Neural progenitor cell (in vitro differentiated cells): ENCODE measurements at regions not wholly inside any gene's neighbourhood (a gene's known extent, or its start where the extent isn't known, plus 50 kb on each side); places are given as distances from the start of the nearest gene placed in this dataset.

Experiments
- DNase-seq: peaks from one replicate; pipeline ENCODE4 v3.0.0-alpha.2; 2016; ENCODE audit warnings: low spot score
- H2AFZ ChIP-seq: fragments of 200-600 bp; sonication (generic); replicated peaks from 2 replicates; pipeline ENCODE4 v1.6.1; 2016; ENCODE audit warnings: antibody characterized with exemption
- H3F3A ChIP-seq: fragments of 200-600 bp; sonication (generic); 2 replicates; pipeline ENCODE4 v1.6.1; 2016; ENCODE audit warnings: antibody characterized with exemption, low read depth
- H3K27ac ChIP-seq: fragments of 200-600 bp; sonication (generic); 2 replicates; pipeline ENCODE4 v1.5.1; 2016; ENCODE audit warnings: mild to moderate bottlenecking
- H3K27me3 ChIP-seq: fragments of 200-600 bp; sonication (generic); 2 replicates; pipeline ENCODE4 v1.6.1; 2016; ENCODE audit warnings: mild to moderate bottlenecking, moderate library complexity
- H3K36me3 ChIP-seq: fragments of 200-600 bp; sonication (generic); 2 replicates; pipeline ENCODE4 v1.5.1; 2016
- H3K4me1 ChIP-seq: fragments of 200-600 bp; sonication (generic); 2 replicates; pipeline ENCODE4 v1.6.1; 2016; ENCODE audit warnings: mixed run types
- H3K4me2 ChIP-seq: fragments of 200-600 bp; sonication (generic); 2 replicates; pipeline ENCODE4 v1.6.1; 2016
- H3K4me3 ChIP-seq: fragments of 200-600 bp; sonication (generic); 2 replicates; pipeline ENCODE4 v1.5.1; 2016
- H3K79me2 ChIP-seq: fragments of 200-600 bp; sonication (generic); 2 replicates; pipeline ENCODE4 v1.6.1; 2016; ENCODE audit warnings: low read depth
- H3K9ac ChIP-seq: fragments of 200-600 bp; sonication (generic); 2 replicates; pipeline ENCODE4 v1.6.1; 2016
- H3K9me3 ChIP-seq: fragments of 200-600 bp; sonication (generic); 2 replicates; pipeline ENCODE4 v1.5.1; 2016; ENCODE audit warnings: low read depth
- H4K20me1 ChIP-seq: fragments of 200-600 bp; sonication (generic); 2 replicates; pipeline ENCODE4 v1.6.1; 2016; ENCODE audit warnings: low read depth
- H3K27ac Mint-ChIP-seq: 3 replicates; pipeline ENCODE4 v1.8.0; 2021; ENCODE audit warnings: mixed read lengths
- H3K27me3 Mint-ChIP-seq: 2 replicates; pipeline ENCODE4 v1.8.0; 2022; ENCODE audit warnings: low read depth, mild to moderate bottlenecking, inconsistent platforms, moderate library complexity, mixed read lengths; ENCODE audit not compliant: insufficient read depth
- H3K36me3 Mint-ChIP-seq: 3 replicates; pipeline ENCODE4 v1.8.0; 2021; ENCODE audit warnings: mixed read lengths
- H3K4me1 Mint-ChIP-seq: 3 replicates; pipeline ENCODE4 v1.8.0; 2021; ENCODE audit warnings: mixed read lengths
- H3K4me3 Mint-ChIP-seq: 3 replicates; pipeline ENCODE4 v1.8.0; 2021; ENCODE audit warnings: mild to moderate bottlenecking, moderate library complexity, mixed read lengths
- H3K9me3 Mint-ChIP-seq: 3 replicates; pipeline ENCODE4 v1.8.0; 2020; ENCODE audit warnings: mixed read lengths
- EZH2 ChIP-seq: fragments of 200-600 bp; sonication (generic); IDR thresholded peaks from 2 replicates; pipeline ENCODE4 v1.6.1; 2017; ENCODE audit warnings: antibody characterized with exemption, mild to moderate bottlenecking, moderate library complexity
- EZH2phosphoT487 ChIP-seq: fragments of 200-600 bp; sonication (generic); IDR thresholded peaks from 2 replicates; pipeline ENCODE4 v1.6.1; 2017; ENCODE audit warnings: antibody characterized with exemption
- TF ChIP-seq, protein P1 (sequence below): fragments of 200-600 bp; sonication (generic); IDR thresholded peaks from 2 replicates; pipeline ENCODE4 v1.5.1; 2017; ENCODE audit warnings: antibody characterized with exemption, mild to moderate bottlenecking

DNA sequence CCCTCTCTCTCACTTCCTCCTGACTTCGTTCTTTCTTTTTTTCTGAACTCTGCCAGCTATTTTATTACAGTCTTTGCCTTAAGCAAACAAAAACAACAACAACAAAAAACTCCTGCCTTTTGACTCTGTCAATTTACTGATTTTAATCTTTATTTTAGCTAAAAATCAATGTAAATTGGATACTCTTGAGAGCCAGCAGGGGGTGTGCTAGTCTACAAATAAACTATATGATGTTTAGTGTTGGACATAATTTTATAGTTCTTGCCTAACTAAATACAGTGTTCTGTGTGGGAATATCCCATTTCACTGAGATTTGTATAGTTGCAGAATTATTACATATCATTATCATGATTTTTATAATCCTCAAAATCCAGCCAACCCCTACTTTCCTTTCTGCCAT is 1199.9 kb upstream of the SPRY2 start:
- Histone ChIP-seq H2AFZ (no peak overlapping the region), H3K4me3 (no peak overlapping the region), H3K27me3 (no peaks in the 10 kb centered on the region), H3K27ac (no peak overlapping the region), H3K9ac (no peak overlapping the region), H3K9me3 (no peaks in the 10 kb centered on the region), H3K79me2 (no peaks in the 10 kb centered on the region), H3K4me1 (no peaks in the 10 kb centered on the region), H3K4me2 (no peak overlapping the region), H4K20me1 (no peaks in the 10 kb centered on the region), H3F3A (no peaks in the 10 kb centered on the region), H3K36me3 (no peaks in the 10 kb centered on the region)
- H3K4me1 Mint-ChIP-seq: no peaks in the 10 kb centered on the region
- H3K4me3 Mint-ChIP-seq: no peak overlapping the region
- H3K27ac Mint-ChIP-seq: no peak overlapping the region
- peaks cover 9% of the 10 kb centered on the region for H3K9me3 Mint-ChIP-seq
- no peaks in the 10 kb centered on the region for H3K27me3 Mint-ChIP-seq
- TF ChIP-seq EZH2 (no peak), EZH2phosphoT487 (no peak)
- TF ChIP-seq, protein P1, sequence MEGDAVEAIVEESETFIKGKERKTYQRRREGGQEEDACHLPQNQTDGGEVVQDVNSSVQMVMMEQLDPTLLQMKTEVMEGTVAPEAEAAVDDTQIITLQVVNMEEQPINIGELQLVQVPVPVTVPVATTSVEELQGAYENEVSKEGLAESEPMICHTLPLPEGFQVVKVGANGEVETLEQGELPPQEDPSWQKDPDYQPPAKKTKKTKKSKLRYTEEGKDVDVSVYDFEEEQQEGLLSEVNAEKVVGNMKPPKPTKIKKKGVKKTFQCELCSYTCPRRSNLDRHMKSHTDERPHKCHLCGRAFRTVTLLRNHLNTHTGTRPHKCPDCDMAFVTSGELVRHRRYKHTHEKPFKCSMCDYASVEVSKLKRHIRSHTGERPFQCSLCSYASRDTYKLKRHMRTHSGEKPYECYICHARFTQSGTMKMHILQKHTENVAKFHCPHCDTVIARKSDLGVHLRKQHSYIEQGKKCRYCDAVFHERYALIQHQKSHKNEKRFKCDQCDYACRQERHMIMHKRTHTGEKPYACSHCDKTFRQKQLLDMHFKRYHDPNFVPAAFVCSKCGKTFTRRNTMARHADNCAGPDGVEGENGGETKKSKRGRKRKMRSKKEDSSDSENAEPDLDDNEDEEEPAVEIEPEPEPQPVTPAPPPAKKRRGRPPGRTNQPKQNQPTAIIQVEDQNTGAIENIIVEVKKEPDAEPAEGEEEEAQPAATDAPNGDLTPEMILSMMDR: peak; percentile 54
- no peaks in the 10 kb centered on the region for H3K36me3 Mint-ChIP-seq
- DNase-seq: peak; percentile 13

DNA sequence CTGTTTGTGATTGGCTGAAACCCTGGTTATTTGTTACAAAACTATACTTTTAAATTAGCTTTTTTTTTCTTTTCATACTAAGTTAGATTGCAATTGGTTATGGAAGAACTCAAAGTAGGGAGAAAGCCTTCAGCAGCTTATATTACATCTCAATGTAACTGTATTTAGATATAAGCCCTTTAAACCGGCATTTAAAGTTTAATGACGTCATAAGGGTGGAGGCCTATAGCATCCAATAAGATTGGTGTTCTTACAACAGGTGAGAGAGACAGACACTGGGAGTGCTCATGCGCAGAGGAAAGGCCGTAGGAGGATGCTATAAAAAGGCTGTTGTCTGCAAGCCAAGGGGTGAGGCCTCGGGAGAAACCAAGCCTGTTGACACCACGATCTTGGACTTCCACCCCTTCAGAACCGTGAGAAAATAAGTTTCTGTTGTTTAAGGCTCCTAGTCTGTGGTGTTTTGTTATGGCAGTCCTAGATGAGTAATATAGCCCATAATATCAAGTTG is 1198.8 kb upstream of the SPRY2 start:
- Histone ChIP-seq H3K27me3 (no peaks in the 10 kb centered on the region), H3K9me3 (no peaks in the 10 kb centered on the region), H3K9ac (no peak overlapping the region), H3K36me3 (no peaks in the 10 kb centered on the region), H2AFZ (peak overlapping the region; percentile 5), H3K4me2 (no peak overlapping the region), H3K79me2 (no peaks in the 10 kb centered on the region), H4K20me1 (no peaks in the 10 kb centered on the region), H3K27ac (no peak overlapping the region), H3K4me3 (no peak overlapping the region), H3K4me1 (no peaks in the 10 kb centered on the region), H3F3A (no peaks in the 10 kb centered on the region)
- no peak for DNase-seq
- TF ChIP-seq EZH2phosphoT487 (no peak), EZH2 (no peak)
- TF ChIP-seq, protein P1: no peak
- Mint-ChIP-seq H3K4me3 (no peak overlapping the region), H3K4me1 (no peaks in the 10 kb centered on the region), H3K36me3 (no peaks in the 10 kb centered on the region), H3K27me3 (no peaks in the 10 kb centered on the region), H3K27ac (no peak overlapping the region), H3K9me3 (no peaks in the 10 kb centered on the region)

DNA sequence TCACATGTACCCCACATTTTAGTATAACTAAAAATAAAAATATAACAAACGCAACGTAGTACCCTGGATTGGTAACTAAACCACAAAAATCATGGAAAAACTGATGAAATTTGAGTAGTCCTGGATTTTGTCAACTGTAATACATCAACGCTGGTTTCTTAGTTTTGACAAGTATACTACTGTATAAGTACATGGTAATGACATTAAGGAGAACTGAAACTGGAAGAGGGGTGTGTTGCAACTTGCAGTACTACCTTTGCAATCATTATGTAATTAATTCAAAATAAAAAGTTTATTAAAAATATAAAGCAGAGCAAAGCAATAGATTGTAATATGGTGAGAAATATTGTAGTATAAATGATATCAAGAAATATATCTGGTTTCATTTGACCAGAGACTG is 1158.0 kb upstream of the SPRY2 start:
- Mint-ChIP-seq H3K4me1 (no peaks in the 10 kb centered on the region), H3K27me3 (no peaks in the 10 kb centered on the region), H3K27ac (no peak overlapping the region), H3K9me3 (no peaks in the 10 kb centered on the region), H3K36me3 (no peaks in the 10 kb centered on the region), H3K4me3 (no peak overlapping the region)
- Histone ChIP-seq H3F3A (no peaks in the 10 kb centered on the region), H3K79me2 (no peaks in the 10 kb centered on the region), H3K4me2 (no peak overlapping the region), H3K9ac (no peak overlapping the region), H4K20me1 (no peaks in the 10 kb centered on the region), H3K4me3 (no peak overlapping the region), H3K4me1 (no peaks in the 10 kb centered on the region), H3K36me3 (no peaks in the 10 kb centered on the region), H2AFZ (no peak overlapping the region), H3K9me3 (no peaks in the 10 kb centered on the region), H3K27ac (no peak overlapping the region), H3K27me3 (no peaks in the 10 kb centered on the region)
- TF ChIP-seq EZH2phosphoT487 (no peak), EZH2 (no peak)
- TF ChIP-seq, protein P1: no peak
- DNase-seq: no peak
